ENCODE measurements at regions not wholly inside any gene's neighbourhood (a gene's known extent, or its start where the extent isn't known, plus 50 kb on each side); places are given as distances from the start of the nearest gene placed in this dataset.
"Not testable (repeated sequence)": the region's sequence is repeated elsewhere in the genome, so short reads cannot be mapped to it uniquely, and the experiment has no call there.

- H3K4me1 ChIP-seq: no peaks in the 10 kb centered on the region
- H3K36me3 ChIP-seq: no peaks in the 10 kb centered on the region
- TF ChIP-seq CTCF (IDR thresholded peaks at IDR 0.05): no peak
- DNase-seq (no peak), ATAC-seq (no peak)
- H3K27me3 ChIP-seq: no peaks in the 10 kb centered on the region
- H3K9me3 ChIP-seq: peaks cover 0 to 3% of the 10 kb centered on the region in 2 donors
- H3K27ac ChIP-seq: no peak overlapping the region
- no peak overlapping the region for H3K4me3 ChIP-seq
- intact Hi-C loops (cut with DNase I): no loop called here
These were observed 165.0 kb downstream of the RAD51AP2 start for GRCh38 chr2:17353263-17353662.

GRCh38 chr2:17342692-17343091 lies 175.5 kb downstream of the RAD51AP2 start:
- intact Hi-C loops (cut with DNase I); H3K9me3 ChIP-seq; H3K4me1 ChIP-seq; H3K4me3 ChIP-seq; ATAC-seq; H3K27me3 ChIP-seq; DNase-seq; H3K27ac ChIP-seq; H3K36me3 ChIP-seq: not testable (repeated sequence)

GRCh38 chr2:17337507-17337906 lies 180.7 kb downstream of the RAD51AP2 start:
- H3K4me3 ChIP-seq: no peak overlapping the region

GRCh38 chr2:17336458-17336857 lies 181.8 kb downstream of the RAD51AP2 start:
- no peak for DNase-seq
- Histone ChIP-seq H3K4me1 (no peaks in the 10 kb centered on the region), H3K27me3 (no peaks in the 10 kb centered on the region), H3K9me3 (no peaks in the 10 kb centered on the region), H3K27ac (no peak overlapping the region), H3K36me3 (no peaks in the 10 kb centered on the region), H3K4me3 (no peak overlapping the region)
- intact Hi-C loops (cut with DNase I): no loop called here
- no peak for TF ChIP-seq CTCF (IDR thresholded peaks at IDR 0.05)
- ATAC-seq: no peak

More at GRCh38 chr2:17337507-17337906, 180.7 kb downstream of the RAD51AP2 start:
- no peak for TF ChIP-seq CTCF (IDR thresholded peaks at IDR 0.05)
- Histone ChIP-seq H3K27ac (no peak overlapping the region), H3K27me3 (no peaks in the 10 kb centered on the region), H3K36me3 (no peaks in the 10 kb centered on the region), H3K4me1 (no peaks in the 10 kb centered on the region), H3K9me3 (no peaks in the 10 kb centered on the region)
- DNase-seq (no peak), ATAC-seq (no peak)
- intact Hi-C loops (cut with DNase I): no loop called here

GRCh38 chr2:17334300-17334699 lies 183.9 kb downstream of the RAD51AP2 start:
- H3K4me3 ChIP-seq: no peak overlapping the region

More at GRCh38 chr2:17334300-17334699, 183.9 kb downstream of the RAD51AP2 start:
- no peak for ATAC-seq
- no peak for TF ChIP-seq CTCF (IDR thresholded peaks at IDR 0.05)
- Histone ChIP-seq H3K27ac (no peak overlapping the region), H3K36me3 (no peaks in the 10 kb centered on the region), H3K27me3 (no peaks in the 10 kb centered on the region), H3K4me1 (no peaks in the 10 kb centered on the region), H3K9me3 (no peaks in the 10 kb centered on the region)
- intact Hi-C loops (cut with DNase I): no loop called here
- DNase-seq: no peak

All from left lung (tissue), 4 donors.